HG03469 (cell line): ENCODE measurements at regions not wholly inside any gene's neighbourhood (a gene's known extent, or its start where the extent isn't known, plus 50 kb on each side); places are given as distances from the start of the nearest gene placed in this dataset.
A peak's percentile ranks its signal among the peaks of the same experiment; 100 is the strongest.

Experiments
- ATAC-seq: cut with Tn5 transposase; IDR thresholded peaks from one replicate; pipeline ENCODE4 v1.9.1; 2021; ENCODE audit warnings: mild to moderate bottlenecking, moderate library complexity, moderate number of reproducible peaks; ENCODE audit not compliant: unreplicated experiment

- no peak for ATAC-seq
These were observed 263.4 kb downstream of the TTLL7 start for GRCh38 chr1:83735526-83735925.

GRCh38 chr1:83734420-83734819 is 264.5 kb downstream of the TTLL7 start:
- ATAC-seq = no peak

DNA sequence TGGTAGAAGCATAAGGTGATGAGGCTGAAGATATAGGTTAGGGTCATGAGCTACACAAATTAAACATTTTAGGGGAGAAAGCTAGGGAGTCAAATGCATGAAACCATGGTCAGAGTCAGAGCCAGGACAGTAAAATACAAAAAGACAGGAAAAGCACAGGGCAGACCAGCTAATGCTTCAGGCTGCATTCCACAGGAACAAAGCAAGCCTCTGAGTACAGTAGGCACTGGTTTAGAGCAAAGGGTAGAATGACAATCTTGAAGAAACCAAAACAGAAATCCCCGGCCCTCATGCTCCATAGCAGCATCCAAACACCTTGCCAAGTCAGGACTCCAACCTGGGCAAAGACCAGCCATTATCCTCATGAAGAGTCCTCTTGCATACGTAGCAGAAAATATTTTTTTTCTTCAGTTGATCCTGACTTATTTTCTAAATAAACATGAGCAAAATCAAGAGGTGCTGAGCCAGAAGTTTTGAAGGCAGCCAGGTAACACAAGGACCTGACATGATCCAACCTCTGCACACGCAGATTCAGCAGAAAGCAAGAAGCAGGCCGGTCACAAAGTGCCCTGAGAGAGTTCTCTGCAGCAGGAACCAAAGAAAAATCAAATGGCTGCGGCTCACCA is 273.1 kb downstream of the TTLL7 start:
- ATAC-seq = no peak

GRCh38 chr1:83718338-83718737 is 280.6 kb downstream of the TTLL7 start:
- no peak for ATAC-seq

DNA sequence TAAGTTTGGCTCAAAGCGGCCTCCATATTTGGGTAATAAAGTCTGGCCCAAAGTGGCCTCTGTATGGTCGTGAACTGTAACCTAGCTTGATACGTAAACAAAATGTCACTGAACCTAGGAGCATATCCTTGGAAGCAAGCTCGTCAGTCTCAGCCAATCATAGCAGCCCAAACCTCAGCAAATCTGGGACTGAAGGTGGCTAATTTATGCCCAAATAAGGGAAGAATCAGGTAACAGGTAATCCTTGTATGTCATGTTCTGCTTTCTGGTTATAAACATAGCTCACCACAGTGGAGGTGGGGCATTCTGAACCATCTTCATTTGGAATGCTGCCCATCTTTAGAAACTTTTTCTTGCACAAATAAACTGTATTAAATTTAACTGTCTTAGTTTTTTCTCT is 281.1 kb downstream of the TTLL7 start:
- no peak for ATAC-seq

- ATAC-seq = no peak
These were observed 282.3 kb downstream of the TTLL7 start for GRCh38 chr1:83716641-83717040.

- no peak for ATAC-seq
These were observed 283.4 kb downstream of the TTLL7 start for GRCh38 chr1:83715550-83715949.

- no peak for ATAC-seq
These were observed 289.3 kb downstream of the TTLL7 start for GRCh38 chr1:83709662-83710061.

DNA sequence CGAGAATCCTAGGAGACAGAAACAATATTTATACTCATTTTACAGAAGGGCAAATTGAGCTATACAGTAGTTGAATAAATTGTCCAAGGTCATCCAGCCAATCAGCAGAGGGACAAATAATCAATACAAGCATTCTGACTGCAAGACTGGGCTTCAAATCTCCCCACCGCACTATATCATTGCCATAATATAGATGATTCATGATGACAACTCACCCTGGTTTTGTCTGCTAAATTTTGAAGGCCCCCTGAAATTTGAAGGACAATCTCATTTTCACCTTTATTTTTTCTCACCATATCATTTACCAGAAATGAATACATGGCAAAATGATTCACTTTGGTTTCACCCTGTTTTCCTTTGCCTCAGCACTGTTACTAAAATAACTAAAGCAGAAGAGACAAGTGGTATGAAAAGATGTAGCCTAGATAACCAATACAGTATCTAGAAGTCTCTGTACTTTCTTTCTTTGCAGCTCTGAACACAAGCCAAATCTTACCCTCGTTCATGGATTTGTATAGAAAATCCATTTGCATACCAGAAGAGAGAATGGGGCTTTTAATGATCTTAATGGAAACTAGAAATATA is 292.5 kb downstream of the TTLL7 start:
- ATAC-seq = no peak

- no peak for ATAC-seq
These were observed 293.8 kb downstream of the TTLL7 start for GRCh38 chr1:83705091-83705490.

GRCh38 chr1:83704350-83704749 is 294.6 kb downstream of the TTLL7 start:
- no peak for ATAC-seq

DNA sequence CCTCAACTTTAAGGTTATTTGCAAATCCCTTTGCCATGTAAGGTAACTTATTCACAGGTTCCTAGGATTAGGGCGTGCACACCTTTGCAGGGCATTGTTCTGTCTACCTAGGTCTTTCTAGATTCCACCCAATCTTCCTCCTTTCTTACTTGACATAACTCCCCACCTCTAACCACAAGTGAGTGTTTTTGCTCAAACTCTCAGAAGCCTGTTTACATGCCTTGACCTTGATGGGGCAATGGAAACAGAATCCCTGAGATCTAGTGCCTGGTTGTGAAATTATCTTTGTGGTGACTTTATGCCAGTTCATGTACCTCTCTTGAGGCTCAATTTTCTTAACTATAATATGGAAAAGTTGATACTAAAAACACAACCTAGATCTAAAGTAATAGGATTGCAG is 296.6 kb downstream of the TTLL7 start:
- ATAC-seq = no peak

- no peak for ATAC-seq
These were observed 297.6 kb downstream of the TTLL7 start for GRCh38 chr1:83701355-83701754.

GRCh38 chr1:83698644-83699043 is 300.3 kb downstream of the TTLL7 start:
- ATAC-seq = no peak

DNA sequence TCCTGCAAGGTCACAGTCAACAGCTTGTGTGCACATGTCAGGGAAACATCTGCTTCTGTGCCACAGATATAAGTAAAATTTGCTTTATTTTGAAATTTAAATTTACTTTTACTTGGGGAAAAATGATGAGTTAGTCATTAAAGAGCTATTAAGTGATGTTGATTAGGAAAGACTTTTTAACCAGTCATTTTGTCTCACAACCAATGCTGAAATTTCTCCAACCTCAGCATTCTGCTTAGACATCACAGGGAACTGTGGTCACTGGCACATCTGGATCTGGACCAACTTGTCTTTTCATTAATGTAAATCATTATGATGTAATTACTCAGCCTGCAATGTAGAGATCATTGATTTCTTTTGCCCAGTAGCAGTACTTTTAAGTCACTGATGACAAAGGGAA is 301.0 kb downstream of the TTLL7 start:
- no peak for ATAC-seq

GRCh38 chr1:83697220-83697619 is 301.7 kb downstream of the TTLL7 start:
- ATAC-seq = no peak

DNA sequence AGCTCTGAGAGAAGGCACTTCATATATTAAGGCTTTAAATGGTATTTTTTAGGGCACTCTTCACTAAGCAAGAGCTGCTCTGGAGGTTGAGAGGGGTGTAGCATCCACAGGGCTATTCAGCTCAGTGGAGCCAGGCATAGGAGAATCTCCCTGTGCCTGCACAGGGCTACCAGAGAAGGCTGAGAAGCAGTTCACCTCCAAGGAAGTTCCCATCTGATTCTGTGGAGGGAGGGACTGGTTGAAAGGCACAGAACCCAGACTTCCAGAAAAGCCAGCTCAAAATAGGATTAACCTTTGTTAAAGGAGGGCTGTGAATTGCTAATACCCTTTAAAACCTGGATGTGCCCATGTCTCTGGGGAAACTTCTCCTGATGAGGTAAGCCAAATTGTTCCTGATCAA is 304.5 kb downstream of the TTLL7 start:
- ATAC-seq = no peak

DNA sequence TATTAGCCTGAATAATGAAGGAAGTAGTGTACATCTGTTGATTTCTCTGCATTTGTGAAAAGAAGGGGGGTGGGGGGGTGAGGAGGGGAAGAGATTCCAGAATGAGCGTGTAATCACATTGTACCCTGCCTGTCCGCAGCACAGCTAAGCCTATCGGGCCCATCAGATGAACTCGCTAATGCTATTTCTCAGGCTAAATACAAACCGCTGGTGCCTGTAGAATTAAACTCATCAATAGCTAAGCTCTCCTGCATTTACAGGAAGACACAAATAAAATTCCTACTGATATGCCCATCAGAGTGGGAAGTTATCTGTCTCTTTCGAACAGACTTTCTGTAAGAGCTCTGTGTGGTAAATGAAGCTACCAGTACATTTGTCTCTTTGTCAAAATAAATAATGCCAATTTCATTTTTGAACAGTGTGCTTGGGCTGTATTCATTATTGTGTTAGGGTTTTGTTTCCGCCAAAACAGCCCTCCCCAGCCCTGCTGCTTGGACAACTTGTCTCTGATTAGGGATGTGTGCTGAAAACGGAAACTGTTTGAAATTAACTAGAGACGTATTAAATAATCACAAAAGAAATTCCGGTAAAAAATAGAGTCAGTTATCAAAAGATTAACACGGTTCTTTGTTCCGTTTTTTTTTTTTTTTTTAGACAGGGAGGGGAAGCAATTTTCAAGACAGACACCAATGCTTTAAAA is 305.4 kb downstream of the TTLL7 start:
- no peak for ATAC-seq

GRCh38 chr1:83692524-83693381 is 306.2 kb downstream of the TTLL7 start:
- peak; percentile 69 for ATAC-seq

- no peak for ATAC-seq
These were observed 306.9 kb downstream of the TTLL7 start for GRCh38 chr1:83691953-83692500.
